ENCODE measurements at regions not wholly inside any gene's neighbourhood (a gene's known extent, or its start where the extent isn't known, plus 50 kb on each side); places are given as distances from the start of the nearest gene placed in this dataset.

DNA sequence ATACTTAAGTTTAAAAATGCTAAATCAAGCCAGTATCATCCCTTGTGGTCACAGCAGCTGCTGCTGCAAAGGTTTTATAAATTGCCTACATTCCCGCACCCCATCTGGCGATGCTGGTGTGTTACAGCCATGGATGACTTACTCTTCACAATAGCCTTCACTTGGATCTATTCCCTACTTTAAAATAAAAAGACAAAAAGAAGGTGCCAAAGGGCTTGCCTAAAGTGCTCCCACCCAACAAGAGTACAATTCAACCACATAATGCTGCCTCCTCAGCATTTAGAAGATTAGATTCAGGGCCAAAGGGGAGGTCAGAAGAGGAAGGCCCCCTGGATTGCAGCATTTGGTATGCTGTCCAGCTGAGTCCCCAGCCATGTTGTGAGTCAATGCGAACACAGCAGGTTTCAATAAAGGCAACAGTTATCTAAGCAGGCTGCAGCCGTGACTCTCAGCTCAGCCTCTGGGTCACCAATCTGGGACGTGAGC is 176.1 kb downstream of the DAD1 start:
- no peak for FAIRE-seq

DNA sequence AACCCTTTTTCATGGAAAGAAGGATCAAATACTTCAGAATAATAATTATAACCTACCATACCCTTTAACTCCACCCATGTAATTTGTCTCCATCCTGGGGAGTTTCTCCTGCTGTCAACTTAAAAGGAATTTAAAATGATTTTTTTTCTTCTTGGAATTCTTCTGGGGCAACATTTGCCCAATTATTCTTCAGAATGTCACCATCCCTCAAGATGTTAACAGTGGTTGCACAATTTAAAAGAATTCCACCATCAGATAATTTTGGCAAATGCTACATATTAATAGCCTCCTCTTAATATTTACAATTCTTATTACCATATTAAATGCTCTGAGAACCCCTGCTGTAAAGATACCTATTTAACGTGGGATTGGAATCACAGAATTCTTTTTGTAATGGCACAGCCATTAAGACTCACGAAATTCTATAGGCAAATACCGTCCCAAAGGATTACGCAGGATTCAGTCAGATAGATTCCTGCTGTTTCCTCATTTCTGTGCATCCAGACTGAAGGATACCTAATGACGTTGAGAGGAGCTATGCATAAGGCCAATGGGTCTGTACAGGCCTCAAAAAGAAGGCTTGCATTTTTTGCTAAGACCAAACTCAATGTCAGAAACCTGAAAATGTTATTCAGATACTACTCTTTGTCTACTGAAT is 177.5 kb downstream of the DAD1 start:
- FAIRE-seq, result no peak

DNA sequence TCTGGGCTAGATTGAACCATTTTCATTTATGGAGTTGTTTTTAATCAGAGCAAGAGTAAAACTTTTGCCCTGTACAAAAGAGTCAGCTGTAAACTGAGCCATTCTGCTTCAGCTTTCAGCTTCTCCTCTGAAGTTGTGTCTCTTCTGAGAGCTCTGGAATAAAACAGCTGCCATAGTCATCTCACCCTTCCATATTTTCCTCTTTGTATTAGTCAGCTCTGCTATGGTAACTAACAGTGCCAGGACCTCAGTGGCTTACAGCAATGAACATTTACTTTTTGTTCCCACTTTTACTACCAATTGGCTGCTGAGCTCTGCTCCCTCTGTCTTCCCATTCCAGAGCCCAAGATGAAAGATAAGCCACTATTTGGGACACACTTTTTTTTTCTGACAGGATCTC is 178.5 kb downstream of the DAD1 start:
- FAIRE-seq, result no peak

DNA sequence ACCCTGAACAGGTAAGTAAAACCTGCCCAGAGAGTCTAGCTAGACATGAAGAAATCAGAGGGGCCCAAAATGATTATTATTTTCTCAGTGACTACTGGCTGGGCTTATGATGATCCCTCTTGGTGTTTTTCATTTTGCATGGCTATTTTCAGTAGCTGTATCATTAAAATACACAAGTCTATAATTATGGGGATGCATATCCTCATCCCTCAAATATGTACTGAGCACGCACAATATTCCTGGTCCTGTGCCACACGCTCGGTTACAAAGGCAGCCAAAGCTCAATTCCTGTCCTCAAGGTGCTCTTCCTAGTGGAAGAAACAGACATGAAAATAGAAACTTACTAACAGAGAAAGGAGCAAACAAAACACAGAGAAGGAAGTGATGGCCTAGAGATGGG is 180.0 kb downstream of the DAD1 start:
- no peak for FAIRE-seq

DNA sequence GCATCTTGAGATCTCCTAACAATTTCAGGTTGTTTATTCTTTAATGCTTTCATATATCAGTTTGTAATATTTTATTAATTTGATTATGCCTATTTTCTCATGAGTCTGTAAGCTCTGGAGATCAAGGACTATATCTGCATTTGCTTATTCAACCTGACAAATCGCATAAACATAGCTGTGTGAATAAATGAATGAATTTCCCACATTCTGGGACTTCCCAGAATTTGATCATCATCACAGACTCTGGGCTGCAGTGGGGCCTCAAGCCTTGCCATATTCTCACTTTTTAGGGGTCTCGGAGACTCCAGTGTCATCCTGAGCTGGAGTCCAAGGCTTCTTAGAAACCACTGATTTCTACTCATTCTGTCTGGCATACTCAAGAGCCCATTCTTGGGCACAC is 180.5 kb downstream of the DAD1 start:
- no peak for FAIRE-seq

DNA sequence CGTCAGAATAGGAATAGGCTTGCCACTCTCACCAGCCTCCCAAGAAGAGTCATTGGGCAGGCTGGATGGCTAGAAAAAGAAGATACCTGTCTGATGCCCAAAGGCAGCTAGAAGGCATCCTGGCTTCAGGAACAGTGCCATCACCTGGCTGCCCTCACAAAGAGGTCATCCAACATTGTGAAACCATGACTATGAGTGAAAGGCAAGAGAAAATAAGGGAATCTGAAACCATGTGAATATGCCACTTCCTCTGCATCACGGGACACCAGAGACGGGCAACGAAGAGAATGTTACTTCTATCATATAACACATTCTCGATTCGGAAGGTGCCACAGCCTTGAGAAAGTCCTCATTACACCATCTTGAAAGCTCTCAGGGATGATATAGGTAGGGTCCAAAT is 182.0 kb downstream of the DAD1 start:
- no peak for FAIRE-seq

DNA sequence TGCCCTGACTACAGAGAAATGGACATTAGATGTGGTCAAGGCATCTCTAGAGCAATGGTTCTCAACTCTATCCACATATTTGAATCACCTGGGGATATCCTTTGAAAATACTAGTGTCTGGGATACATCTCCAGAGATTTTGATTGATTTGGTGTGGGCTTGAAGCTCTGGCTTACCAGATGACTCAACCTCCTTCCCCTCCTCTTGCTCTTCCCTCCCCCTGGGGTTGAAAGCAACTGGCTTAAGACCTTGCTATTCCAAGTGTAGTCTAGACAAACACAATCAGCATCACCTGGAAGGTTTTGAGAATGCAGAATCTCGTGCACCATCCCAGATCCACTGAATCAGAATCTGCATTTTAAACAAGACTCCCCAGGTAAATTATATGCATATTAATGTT is 183.8 kb downstream of the DAD1 start:
- no peak for FAIRE-seq

DNA sequence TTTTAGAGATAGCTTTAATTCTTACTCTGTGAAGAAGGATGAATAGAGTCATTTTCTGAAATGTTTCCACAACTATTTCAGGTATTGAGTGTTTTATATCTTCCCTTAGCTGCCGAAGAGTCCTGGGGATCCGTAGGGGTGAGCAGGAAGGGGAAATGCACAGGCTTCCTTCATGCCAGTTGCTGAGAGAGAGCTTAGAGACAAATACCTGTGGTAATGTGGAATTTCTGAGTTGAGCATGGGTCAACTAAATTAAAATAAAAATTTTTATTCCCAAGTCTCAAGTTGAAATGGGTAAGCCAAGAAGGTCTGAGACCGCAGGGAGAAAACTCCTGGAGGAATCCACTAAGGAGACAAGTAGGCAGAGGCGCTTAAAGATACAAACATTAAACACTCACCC is 185.7 kb downstream of the DAD1 start:
- no peak for FAIRE-seq

DNA sequence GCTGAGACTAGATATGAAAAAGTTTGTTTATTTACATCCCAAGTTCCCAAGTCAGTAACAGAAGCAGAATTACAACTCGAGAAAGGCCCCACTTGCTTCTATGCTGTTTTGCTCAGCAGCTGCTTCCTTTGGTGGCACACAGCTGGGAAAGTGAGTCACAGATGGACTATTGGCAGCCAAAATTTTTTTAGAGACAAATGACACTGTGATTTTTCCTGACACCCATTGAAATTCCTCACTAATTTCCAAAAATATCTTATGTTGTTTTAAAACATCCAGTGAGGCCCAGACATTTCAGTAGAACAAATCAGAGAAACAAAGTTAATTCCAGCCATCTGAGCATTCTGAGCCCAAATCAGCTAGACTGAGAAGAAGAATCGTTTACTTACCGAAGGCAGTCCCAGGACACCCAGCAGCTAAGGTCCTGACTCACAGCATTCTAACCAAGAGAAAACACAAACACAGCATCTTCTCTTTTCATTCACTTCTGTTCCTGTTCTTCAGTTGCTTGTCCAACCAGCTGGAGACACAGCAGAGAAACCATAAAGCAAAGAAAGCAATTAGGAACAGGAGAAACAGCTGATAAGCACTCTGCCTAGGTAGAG is 188.3 kb downstream of the DAD1 start:
- no peak for FAIRE-seq

DNA sequence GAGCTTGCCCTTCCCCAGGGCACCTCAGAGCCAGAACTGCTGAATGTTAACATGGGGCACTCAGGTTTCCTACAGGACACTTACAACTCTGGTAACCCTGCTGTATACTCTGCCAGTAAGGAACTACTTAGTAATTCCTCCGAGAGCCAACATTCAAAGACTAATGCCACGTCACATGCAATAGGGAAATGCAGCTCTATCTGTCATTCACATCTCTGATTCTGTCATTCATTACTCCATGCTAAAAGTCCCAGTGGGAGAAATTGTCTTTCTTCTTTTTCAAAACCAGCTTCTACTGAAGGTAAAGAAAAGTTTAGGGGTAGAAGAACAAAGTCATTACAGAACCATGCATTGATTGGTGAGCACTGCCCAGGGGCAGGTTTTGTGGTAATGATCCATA is 189.2 kb downstream of the DAD1 start:
- no peak for FAIRE-seq

DNA sequence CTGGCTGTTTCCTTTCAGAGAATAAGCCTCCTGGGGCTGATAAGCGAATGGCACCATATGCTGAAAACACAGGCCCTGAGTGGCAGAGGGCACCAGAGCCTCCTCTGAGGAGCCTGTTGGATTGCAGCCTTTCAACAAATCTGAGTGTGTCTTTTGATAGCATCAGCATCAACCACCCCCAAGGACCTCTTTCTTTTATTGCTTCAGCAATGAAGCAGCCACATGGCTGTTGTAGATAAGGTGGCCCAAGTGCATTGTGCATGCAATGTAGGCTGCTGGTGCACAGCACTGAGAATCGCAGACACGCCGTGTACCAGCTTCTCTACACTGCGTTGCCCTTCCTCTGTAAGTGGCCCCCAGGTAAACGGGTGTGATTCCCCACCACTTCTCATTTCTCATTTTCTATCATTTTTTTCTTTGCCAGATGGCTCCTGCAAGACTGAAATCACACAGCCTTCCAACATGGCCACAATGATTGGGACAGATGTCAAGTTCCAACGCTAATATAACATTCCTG is 191.7 kb downstream of the DAD1 start:
- FAIRE-seq, result no peak

DNA sequence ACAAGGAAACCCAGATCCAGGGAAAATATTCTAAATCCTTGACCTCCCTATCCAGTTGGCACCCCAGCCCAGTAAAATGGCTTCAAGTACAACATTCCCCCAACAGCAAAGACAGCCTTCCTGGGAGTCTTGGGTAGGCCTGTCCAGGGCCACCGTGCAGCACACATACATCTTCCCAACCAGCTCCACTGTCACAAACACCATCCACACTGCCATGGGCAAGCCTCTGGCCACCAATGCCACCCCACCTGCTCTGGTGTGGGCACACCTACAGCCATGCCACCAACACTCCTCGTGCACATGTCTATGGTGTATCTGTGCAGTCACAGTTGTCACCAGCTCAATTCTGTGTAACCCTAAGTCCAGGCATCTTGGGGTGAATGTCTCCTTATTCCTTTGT is 193.2 kb downstream of the DAD1 start:
- FAIRE-seq, result no peak

DNA sequence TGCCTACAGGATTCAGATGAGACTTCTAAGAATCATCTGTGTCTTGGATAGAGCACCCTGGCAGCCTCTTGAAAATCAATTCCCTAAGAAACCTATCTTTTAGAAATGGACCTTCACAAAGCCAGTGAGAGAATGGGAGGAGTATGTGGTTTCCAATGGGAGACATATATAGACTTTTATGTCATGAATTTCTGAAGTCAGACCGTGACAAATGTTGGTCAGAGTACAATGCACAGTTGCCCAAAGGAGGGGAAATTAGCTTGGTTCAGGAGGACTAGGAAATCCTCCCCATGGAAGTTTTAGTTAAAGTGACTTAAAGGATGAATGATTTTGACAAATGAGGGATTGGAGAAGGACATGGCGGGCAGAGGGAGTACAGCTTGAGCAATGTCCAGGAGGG is 194.4 kb downstream of the DAD1 start:
- FAIRE-seq, result no peak

DNA sequence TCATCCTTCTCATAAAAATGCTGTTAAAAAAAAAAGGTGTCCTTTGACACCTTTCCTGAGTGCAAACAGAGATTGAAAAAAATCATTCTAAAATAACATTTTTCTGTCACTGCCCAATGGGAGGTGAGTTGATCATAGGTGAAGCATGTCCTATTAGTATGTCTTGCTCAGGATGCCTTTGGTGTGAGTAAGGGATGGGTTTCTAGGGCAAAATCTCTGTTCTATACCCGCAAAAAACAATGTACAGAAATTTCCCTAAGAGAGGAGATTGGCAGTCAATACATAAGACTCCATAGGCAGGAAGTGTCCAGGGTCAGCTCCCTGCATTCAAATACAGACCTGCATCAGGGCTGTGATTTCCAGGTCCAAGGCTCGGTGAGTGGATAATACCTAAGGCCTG is 195.2 kb downstream of the DAD1 start:
- FAIRE-seq, result no peak

DNA sequence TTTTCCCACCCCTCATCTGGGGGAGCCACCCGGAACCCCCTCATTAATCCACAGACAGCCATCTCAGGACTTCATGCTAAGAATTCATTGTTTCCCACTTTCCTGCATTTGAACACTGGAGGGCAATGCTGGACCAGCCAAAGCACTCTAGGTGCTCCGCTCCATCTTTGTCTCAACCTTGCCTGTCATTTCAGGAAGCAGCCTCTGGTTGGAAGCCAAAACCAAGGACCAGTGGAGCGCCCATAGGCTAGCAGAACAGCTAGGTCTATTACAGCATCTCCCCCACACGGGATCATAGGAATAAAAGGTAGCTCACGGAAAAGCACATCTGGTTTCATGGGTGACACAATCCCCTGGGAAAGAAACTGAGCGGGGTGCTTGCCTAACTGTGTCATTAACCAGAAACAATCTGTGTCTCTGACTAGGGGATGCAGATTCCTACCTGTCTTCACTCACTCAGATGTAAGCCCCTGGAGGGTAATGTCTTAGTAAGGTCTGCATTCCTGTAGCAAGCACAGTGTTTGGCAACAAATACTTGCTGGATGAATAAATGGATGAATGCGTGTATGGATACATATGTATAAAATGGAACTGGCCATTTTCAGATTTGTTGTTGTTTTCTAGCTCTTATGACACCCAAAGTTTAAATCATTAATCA is 197.0 kb downstream of the DAD1 start:
- FAIRE-seq, result no peak

DNA sequence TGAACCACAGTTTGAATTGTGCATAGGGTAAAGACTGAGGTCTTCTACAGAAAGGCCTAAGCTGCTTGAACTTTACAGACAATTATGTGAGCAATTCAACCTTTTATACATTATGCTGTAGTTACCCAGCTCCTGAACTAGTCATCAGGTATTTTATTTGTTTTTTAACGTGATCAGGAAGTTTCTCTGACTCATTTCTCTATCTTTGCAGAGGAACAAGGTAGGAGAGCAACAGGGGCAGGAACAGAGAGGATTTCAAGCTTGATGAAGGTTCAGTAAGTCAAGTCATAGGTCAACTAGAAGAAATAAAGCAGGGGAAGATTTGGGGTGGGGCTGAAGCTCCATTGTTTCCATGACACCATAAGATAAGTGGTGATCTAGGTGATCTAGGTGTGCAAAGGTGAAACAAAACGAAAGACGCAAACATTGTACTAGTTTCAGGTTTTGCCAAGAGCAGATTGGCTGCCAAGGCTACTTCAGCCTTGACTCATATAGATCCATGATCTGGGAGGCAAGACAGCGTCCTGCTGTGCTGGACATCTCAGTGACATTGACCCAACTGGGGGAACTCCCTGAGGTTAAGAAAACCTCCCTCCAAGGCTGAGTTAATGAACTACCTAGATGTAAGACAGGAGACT is 198.1 kb downstream of the DAD1 start:
- no peak for FAIRE-seq

DNA sequence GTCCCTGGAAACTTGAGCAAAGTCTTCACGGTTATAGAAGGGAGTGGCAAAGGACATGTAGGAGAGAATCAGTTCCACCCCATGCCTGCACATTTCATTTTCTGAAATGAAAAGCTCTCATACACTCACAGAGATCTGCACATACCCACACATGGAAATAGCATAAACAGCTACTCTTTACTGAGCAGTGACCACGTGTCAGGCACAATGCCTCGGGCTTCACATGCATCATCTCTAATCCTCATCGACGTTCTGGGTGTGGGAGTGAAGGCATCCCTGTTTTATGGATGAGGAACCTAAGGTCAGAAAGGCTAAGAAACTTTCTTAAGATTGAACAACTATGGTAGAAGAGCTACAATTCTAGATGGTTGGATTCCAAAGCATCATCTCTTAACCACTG is 198.8 kb downstream of the DAD1 start:
- no peak for FAIRE-seq

DNA sequence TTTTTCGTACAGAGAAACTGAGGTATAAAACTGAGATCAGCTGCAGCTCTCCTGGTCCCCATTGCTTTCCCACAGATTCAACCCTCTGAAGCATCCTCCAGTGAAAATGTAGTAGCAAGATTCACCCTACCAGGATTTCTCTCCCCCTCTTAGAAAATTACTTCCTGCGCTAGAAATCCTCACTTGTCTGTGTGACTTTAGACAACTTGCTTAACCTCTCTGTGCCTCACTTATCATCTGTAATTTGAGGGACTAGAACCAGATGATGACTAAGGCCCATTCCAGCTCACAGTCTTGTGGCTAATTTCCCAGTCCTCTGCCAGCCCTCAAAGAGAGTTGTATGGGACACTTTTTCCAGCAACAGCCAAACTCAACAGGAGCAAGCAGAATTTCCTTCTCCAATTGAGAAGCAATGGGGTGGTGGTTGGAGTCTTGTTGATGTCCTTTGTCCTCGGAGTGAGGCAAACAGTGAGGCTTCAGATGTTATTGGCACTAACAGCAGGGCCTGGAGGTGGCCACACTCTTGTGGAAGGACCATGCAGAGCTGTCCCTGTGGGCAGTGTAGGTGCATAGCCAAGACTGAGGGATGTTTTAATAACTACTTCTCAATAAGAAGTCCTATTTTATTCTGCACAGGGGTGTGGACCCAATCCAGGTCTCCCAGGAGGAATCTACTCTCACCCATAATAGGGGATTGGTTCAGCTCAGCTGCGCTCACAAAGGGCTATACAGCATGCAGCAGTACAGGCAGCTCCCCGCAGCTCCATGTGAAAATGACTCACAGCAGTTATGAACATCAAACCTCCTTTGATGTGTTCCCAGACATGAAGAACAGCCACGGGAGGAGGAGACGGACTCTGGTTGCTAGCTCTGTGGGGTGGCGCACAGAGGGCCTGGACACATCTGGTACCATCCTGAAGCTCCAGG is 200.1 kb downstream of the DAD1 start:
- FAIRE-seq, result no peak

DNA sequence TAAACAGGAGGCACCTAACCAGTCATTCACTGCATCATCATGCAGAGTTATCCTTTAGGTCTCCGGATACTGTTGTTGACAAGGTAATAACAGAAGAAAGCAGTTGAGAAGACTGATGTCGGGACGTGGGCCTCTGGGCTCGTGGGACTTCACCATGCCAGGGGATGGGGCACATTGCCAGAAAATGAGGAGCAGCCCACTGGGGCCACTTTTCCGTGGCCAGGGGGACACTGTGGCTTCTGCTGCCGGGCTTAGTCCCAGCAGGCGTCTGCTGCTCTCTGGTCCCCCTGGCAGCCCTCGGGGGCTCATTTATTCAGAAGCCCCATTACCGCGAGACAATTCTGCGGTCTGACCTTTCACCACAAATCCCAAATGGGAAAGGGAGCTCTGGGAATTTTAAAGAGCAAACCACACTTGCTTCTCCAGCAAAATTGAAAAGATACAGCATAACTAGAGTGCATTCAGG is 201.2 kb downstream of the DAD1 start:
- FAIRE-seq, result no peak

DNA sequence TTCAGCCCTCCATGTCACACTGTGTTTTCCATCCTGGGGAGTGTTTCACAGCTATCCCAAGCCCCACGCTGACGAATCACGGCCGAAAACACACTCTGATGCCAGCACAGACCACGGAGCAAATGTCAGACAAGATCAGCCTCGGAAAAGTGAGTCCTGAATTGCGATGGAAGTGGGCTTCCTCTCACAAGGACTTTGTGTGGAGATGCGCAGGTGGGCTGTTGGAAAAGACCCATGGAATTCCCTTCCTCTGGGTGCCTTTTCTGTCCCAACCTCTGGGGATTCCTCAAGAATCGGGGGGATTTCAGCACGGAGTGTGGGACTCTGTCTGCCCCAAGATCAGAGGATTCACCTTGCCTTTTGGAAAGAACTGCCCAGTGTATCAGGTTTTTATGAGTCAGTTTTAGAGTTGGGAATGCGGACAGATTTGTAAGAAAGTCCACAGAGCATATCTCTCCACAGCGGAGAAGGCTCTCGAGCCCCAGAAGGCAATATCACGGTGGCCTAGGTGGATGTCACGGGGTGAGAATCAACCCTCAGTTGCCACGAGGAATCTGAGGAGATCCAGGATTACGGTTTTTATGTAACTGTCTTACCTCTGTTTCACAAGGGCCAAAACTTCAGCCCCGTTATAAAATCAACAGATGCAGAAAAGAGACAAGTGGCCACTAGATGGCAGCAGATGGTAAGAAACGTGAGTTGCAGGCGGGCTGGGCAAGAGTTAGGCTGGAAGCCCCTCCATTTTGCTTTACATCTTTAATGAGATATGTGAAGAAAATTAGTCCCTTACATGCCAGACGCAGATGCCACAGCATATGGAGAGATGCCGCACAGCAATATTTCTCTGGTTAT is 201.9 kb downstream of the DAD1 start:
- no peak for FAIRE-seq

DNA sequence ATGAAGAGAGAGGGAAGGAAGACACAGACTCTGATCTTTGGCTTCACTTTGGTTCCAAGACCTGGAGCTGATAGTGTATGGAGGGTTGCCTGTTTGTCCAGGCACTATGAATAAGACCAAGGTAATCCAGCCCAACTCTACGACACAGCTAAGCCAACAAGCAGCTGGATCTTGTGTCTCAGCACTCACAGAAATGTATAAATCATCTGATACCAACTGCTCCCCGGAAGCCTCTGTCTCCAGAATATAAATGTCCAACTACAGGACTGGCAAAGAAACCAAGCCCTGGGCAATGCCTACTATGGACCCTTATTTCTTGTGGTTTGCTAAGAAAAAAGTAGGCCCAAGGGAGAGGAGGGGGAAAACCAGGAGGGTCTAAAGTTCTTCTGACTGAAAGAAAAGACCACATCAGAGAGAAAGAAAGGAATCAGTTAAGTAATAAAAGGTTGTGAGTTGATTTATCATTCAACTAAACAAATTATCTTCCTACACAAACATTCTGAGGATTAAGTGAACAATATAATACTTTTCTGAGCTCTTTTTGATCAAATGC is 204.0 kb downstream of the DAD1 start:
- FAIRE-seq, result no peak
